Motor neuron (in vitro differentiated cells): ENCODE measurements at regions not wholly inside any gene's neighbourhood (a gene's known extent, or its start where the extent isn't known, plus 50 kb on each side); places are given as distances from the start of the nearest gene placed in this dataset.

ENCODE experiments used
- ATAC-seq, 8 experiments: fragments of 200-7000 bp; cut with Tn5 transposase; replicated peaks in 6 of 8; 2 replicates each; pipeline ENCODE4 v1.8.0; 2021; ENCODE audit warnings: mild to moderate bottlenecking in 8 of 8, moderate library complexity in 8 of 8
- H3K27ac ChIP-seq, 2 donors: fragments of 250-450 bp; sonication (Bioruptor Pico); 2 replicates each; pipeline ENCODE4 v1.9.0; 2021; ENCODE audit warnings: antibody characterized with exemption in 2 of 2, mild to moderate bottlenecking in 2 of 2, moderate library complexity in 1 of 2
- H3K4me1 ChIP-seq, 2 donors: fragments of 250-450 bp; sonication (Bioruptor Pico); replicated peaks in 1 of 2; 2 replicates each; pipeline ENCODE4 v1.6.1; 2021; ENCODE audit warnings: antibody characterized with exemption in 2 of 2, mild to moderate bottlenecking in 2 of 2, moderate library complexity in 1 of 2
- H3K4me3 ChIP-seq, 5 donors: fragments of 250-450 bp; sonication (Bioruptor Pico); 2 replicates each; pipeline ENCODE4 v1.9.0; 2021; ENCODE audit warnings: antibody characterized with exemption in 5 of 5, mild to moderate bottlenecking in 5 of 5, moderate library complexity in 4 of 5
- WGBS, 10 experiments: fragments of 450-650 bp; shearing (Covaris generic); methylation state at CpG; one replicate each; pipeline ENCODE4 v1.0.0; 2022; 5-methylcytosine and 5-hydroxymethylcytosine counted together
- in situ Hi-C, 9 experiments: fragments of 400-800 bp; cut with MboI; loops; one replicate each; pipeline ENCODE4 v1.15.0; 2021; ENCODE audit warnings: low sequenced_read_pairs in 9 of 9, low pct_unique_long_range_greater_than_20kb in 2 of 9; ENCODE audit not compliant: unreplicated experiment in 9 of 9

GRCh38 chr10:37680716-37681616 lies 176.4 kb downstream of the ZNF248 start:
- Histone ChIP-seq H3K27ac (no peak overlapping the region), H3K4me3 (no peak overlapping the region), H3K4me1 (no peaks in the 10 kb centered on the region)
- ATAC-seq = no peak
- 60 to 100% (median 86%) methylated on average over 2 to 8 of the region's 52 CpGs; no CpG with 5 or more reads in 5 of the 10 experiments for WGBS, 10 experiments
- in situ Hi-C loops = no loop called here

- no peak for ATAC-seq
- no peak overlapping the region for H3K27ac ChIP-seq
- in situ Hi-C loops = no loop called here
- H3K4me3 ChIP-seq = no peak overlapping the region
- 40 to 90% (median 55%) methylated on average over 2 to 6 of the region's 30 CpGs; no CpG with 5 or more reads in 6 of the 10 experiments for WGBS, 10 experiments
- no peaks in the 10 kb centered on the region for H3K4me1 ChIP-seq
Measured at GRCh38 chr10:37680243-37680683, 177.1 kb downstream of the ZNF248 start.

GRCh38 chr10:37679465-37679864 lies 177.9 kb downstream of the ZNF248 start:
- H3K4me3 ChIP-seq = no peak overlapping the region
- no peak for ATAC-seq
- H3K27ac ChIP-seq = no peak overlapping the region
- in situ Hi-C loops = no loop called here
- 0 to 60% methylated on average over 1 of the region's 8 CpGs; no CpG with 5 or more reads in 8 of the 10 experiments for WGBS, 10 experiments
- H3K4me1 ChIP-seq = no peaks in the 10 kb centered on the region

GRCh38 chr10:37675449-37675848 lies 182.0 kb downstream of the ZNF248 start:
- ATAC-seq = no peak
- 7 to 89% (median 61%) methylated on average over 1 to 4 of the region's 4 CpGs for WGBS, 10 experiments
- Histone ChIP-seq H3K4me1 (no peaks in the 10 kb centered on the region), H3K27ac (no peak overlapping the region), H3K4me3 (no peak overlapping the region)
- in situ Hi-C loops = no loop called here

- Histone ChIP-seq H3K4me1 (no peaks in the 10 kb centered on the region), H3K27ac (no peak overlapping the region), H3K4me3 (no peak overlapping the region)
- in situ Hi-C loops = no loop called here
- no peak for ATAC-seq
- WGBS, 10 experiments = 0 to 67% (median 0%) methylated on average over 1 of the region's 1 CpG; no CpG with 5 or more reads in 4 of the 10 experiments
Measured at GRCh38 chr10:37671802-37672201, 185.6 kb downstream of the ZNF248 start.

- ATAC-seq = no peak
- in situ Hi-C loops = no loop called here
- H3K4me3 ChIP-seq = no peak overlapping the region
- no peaks in the 10 kb centered on the region for H3K4me1 ChIP-seq
- H3K27ac ChIP-seq = no peak overlapping the region
Measured at GRCh38 chr10:37667736-37668135, 189.7 kb downstream of the ZNF248 start.

- in situ Hi-C loops = no loop called here
- 0 to 60% (median 20%) methylated on average over 1 of the region's 2 CpGs; no CpG with 5 or more reads in 3 of the 10 experiments for WGBS, 10 experiments
- H3K27ac ChIP-seq = no peak overlapping the region
- ATAC-seq = no peak
- H3K4me3 ChIP-seq = no peak overlapping the region
- no peaks in the 10 kb centered on the region for H3K4me1 ChIP-seq
Measured at GRCh38 chr10:37654466-37654865, 202.9 kb downstream of the ZNF248 start.

- Histone ChIP-seq H3K4me3 (no peak overlapping the region), H3K4me1 (no peaks in the 10 kb centered on the region), H3K27ac (no peak overlapping the region)
- WGBS, 10 experiments = 40 to 86% (median 73%) methylated on average over 1 of the region's 1 CpG; no CpG with 5 or more reads in 6 of the 10 experiments
- in situ Hi-C loops = no loop called here
- ATAC-seq = no peak
Measured at GRCh38 chr10:37643187-37643586, 214.2 kb downstream of the ZNF248 start.

GRCh38 chr10:37640301-37640700 lies 217.1 kb downstream of the ZNF248 start:
- no peaks in the 10 kb centered on the region for H3K4me1 ChIP-seq
- 0 to 100% (median 58%) methylated on average over 1 of the region's 8 CpGs; no CpG with 5 or more reads in 6 of the 10 experiments for WGBS, 10 experiments
- no peak overlapping the region for H3K27ac ChIP-seq
- H3K4me3 ChIP-seq = no peak overlapping the region
- no peak for ATAC-seq
- in situ Hi-C loops = no loop called here

GRCh38 chr10:37639200-37639599 lies 218.2 kb downstream of the ZNF248 start:
- no CpG with 5 or more reads among the region's 5 CpGs for WGBS, 10 experiments
- no peak overlapping the region for H3K4me3 ChIP-seq
- no peak for ATAC-seq
- H3K4me1 ChIP-seq = no peaks in the 10 kb centered on the region
- in situ Hi-C loops = no loop called here
- H3K27ac ChIP-seq = no peak overlapping the region

- WGBS, 10 experiments = 0 to 71% (median 41%) methylated on average over 1 of the region's 1 CpG; no CpG with 5 or more reads in 6 of the 10 experiments
- in situ Hi-C loops = no loop called here
- H3K4me1 ChIP-seq = no peaks in the 10 kb centered on the region
- H3K4me3 ChIP-seq = no peak overlapping the region
- no peak overlapping the region for H3K27ac ChIP-seq
- ATAC-seq = no peak
Measured at GRCh38 chr10:37638569-37638968, 218.8 kb downstream of the ZNF248 start.

- in situ Hi-C loops = no loop called here
- ATAC-seq = no peak
- WGBS, 10 experiments = 38 to 100% (median 64%) methylated on average over 1 to 5 of the region's 20 CpGs; no CpG with 5 or more reads in 6 of the 10 experiments
- Histone ChIP-seq H3K4me1 (no peaks in the 10 kb centered on the region), H3K4me3 (no peak overlapping the region), H3K27ac (no peak overlapping the region)
Measured at GRCh38 chr10:37634351-37634880, 223.0 kb downstream of the ZNF248 start.

GRCh38 chr10:37632641-37633040 lies 224.8 kb downstream of the ZNF248 start:
- in situ Hi-C loops = no loop called here
- no peak overlapping the region for H3K4me3 ChIP-seq
- 8 to 96% (median 69%) methylated on average over 1 to 2 of the region's 2 CpGs; no CpG with 5 or more reads in 1 of the 10 experiments for WGBS, 10 experiments
- H3K4me1 ChIP-seq = no peaks in the 10 kb centered on the region
- ATAC-seq = no peak
- H3K27ac ChIP-seq = no peak overlapping the region
